ENCODE measurements at regions not wholly inside any gene's neighbourhood (a gene's known extent, or its start where the extent isn't known, plus 50 kb on each side); places are given as distances from the start of the nearest gene placed in this dataset.

DNA sequence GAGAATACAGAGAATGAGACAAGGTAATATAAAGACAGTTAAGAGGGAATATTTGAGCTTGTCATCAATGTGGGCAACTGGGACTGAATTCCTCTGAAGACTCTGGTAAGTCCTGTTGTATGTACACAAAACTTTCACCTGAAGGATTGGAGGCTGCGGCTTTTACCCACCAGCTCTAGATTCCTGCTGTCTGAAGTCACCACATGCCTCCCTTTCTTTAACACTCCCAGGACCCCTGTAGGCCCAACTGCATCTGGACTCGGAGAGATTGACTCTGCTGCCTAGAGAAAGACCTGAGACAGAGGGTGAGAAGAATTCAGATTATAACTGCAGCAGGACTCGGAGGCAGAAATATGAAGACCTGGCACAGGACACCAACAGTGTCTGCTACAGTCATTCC is 1048.0 kb downstream of the PDHA2 start:
- TF ChIP-seq, protein P1, sequence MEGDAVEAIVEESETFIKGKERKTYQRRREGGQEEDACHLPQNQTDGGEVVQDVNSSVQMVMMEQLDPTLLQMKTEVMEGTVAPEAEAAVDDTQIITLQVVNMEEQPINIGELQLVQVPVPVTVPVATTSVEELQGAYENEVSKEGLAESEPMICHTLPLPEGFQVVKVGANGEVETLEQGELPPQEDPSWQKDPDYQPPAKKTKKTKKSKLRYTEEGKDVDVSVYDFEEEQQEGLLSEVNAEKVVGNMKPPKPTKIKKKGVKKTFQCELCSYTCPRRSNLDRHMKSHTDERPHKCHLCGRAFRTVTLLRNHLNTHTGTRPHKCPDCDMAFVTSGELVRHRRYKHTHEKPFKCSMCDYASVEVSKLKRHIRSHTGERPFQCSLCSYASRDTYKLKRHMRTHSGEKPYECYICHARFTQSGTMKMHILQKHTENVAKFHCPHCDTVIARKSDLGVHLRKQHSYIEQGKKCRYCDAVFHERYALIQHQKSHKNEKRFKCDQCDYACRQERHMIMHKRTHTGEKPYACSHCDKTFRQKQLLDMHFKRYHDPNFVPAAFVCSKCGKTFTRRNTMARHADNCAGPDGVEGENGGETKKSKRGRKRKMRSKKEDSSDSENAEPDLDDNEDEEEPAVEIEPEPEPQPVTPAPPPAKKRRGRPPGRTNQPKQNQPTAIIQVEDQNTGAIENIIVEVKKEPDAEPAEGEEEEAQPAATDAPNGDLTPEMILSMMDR (IDR thresholded peaks at IDR 0.05), result no peak
- no peak for DNase-seq (ENCODE audit: low spot score)
- no peak overlapping the region for H3K27ac ChIP-seq

DNA sequence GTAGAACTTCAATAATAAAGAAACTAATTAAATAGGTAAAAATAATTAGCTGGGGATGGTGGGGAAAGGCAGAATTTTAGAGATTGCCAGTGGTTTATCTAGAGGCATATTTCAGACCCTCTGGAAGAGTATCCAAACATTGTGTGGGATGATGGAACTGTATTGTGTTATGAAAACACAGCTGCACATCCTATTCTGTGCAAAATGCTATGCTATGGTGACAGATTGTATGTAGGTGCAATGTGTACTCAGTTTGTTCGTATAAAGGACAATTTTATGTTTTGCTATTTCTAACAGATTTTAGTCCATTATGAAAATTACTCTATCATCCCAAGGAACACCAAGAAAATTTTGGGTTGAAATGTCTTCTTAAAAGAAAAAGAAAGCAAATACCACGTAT is 1054.7 kb downstream of the PDHA2 start:
- Histone ChIP-seq H3K27ac (no peak overlapping the region), H3K4me3 (no peak overlapping the region)
- no peak for DNase-seq (ENCODE audit: low spot score)
- TF ChIP-seq, protein P1 (IDR thresholded peaks at IDR 0.05), result no peak

More for the DNA sequence above, 1048.0 kb downstream of the PDHA2 start:
- H3K4me3 ChIP-seq, result no peak overlapping the region

DNA sequence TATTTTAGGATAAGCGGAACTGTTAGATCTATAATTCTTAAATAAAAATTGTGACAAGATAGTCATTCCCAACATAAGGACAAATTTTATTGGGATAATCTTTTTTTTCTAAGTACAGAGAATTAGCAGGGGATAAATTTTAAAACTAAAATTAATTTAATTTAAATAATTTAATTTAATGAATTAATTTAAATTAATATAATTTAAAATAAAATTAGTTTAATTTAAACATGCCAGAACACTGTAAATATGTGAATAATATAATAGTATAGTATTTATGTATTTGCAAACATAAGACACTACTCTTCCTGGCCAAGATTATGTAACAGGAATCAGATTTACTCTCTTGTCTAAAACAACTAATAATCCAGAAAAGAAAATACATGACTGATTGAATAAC is 1055.9 kb downstream of the PDHA2 start:
- TF ChIP-seq, protein P1 (IDR thresholded peaks at IDR 0.05), result no peak
- no peak overlapping the region for H3K4me3 ChIP-seq
- DNase-seq (ENCODE audit: low spot score), result no peak
- H3K27ac ChIP-seq, result no peak overlapping the region

DNA sequence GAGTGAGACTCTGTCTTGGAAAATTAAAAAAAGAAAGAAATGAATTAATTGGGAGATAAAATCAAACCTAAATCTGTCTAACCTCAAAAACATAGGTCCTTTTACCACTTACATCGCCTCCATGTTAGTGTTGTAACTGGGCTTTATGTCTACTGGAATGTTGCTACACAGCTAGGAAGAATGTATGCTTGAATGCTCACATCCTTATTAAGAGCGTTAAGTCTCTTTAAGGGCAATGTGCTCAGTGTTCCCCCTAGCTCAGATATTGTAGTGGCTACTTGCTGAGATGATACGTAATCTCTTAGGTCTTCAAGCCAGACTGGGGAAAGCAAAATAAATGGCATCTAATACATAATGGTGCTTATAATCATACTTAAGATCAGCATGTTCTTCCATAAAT is 1072.8 kb downstream of the PDHA2 start:
- Histone ChIP-seq H3K27ac (no peak overlapping the region), H3K4me3 (no peak overlapping the region)
- TF ChIP-seq, protein P1 (IDR thresholded peaks at IDR 0.05), result no peak
- no peak for DNase-seq (ENCODE audit: low spot score)

DNA sequence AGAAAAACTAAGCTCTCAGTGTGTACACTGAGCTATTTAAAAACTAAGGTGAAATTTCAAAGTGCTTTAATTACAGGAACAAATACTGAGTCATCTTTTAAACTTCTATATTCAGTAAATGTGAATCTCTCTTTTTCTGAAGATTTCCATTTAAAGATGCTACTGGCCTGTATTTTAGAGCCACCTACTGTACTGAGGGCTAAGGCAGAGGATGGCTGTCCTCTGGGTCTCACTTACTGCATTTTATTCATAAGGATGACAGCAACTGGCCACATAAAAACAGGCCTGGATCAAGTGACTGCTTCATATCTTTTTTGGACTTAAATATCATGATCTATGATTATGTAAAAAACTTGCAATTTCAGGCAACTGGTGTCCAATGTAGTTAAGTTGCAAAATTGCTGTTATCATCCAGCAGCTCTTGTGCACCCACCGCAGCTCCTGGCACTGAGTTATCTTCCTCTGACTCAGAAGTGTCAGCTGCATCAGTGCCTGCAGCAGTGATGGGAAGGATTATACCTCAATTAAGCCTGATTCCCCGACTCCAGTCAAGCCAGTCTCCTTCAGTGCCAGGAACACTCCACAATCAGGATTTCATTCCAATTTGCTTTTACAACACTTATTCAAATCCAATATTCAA is 1073.7 kb downstream of the PDHA2 start:
- TF ChIP-seq, protein P1 (IDR thresholded peaks at IDR 0.05), result no peak
- DNase-seq (ENCODE audit: low spot score), result no peak
- H3K4me3 ChIP-seq, result no peak overlapping the region
- H3K27ac ChIP-seq, result no peak overlapping the region

DNA sequence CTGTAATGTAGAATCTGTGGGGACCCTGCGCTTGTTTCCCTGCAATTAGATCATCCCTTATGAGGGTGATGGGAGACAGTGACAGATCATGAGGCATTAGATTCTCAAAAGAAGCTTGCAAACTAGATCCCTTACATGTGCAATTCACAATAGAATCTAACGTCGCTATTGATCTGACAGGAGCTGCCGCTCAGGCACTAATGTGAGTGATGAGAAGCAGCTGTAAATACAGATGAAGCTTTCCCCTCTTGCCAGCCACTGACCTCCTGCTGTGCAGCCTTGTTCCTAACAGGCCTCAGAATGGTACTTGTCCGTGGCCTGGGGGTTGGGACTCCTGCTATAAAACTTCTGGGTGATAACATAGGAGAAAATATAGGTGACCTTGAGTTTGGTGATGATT is 1076.8 kb downstream of the PDHA2 start:
- no peak overlapping the region for H3K27ac ChIP-seq
- TF ChIP-seq, protein P1 (IDR thresholded peaks at IDR 0.05), result no peak
- no peak for DNase-seq (ENCODE audit: low spot score)
- no peak overlapping the region for H3K4me3 ChIP-seq

DNA sequence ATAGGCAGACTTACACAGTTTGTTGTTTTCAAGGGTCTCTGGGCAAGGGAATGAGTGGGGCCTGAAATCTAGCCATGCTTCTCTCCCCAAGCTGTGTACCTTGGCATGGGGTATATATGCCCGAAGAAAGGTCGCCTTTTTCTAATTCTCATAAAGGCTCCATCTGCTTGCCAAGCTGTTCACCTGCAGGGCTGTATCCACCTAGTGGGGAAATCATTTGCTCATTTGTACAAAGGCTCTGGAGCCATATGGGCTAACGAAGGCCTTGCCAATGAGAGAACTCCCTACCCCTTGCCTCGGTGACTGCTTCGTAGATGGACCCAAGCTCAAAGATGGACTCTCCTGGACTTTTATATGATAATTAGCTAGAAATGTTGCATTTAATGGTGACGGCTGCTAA is 1097.0 kb downstream of the PDHA2 start:
- no peak overlapping the region for H3K27ac ChIP-seq
- TF ChIP-seq, protein P1 (IDR thresholded peaks at IDR 0.05), result no peak
- DNase-seq (ENCODE audit: low spot score), result no peak

More for the DNA sequence above, 1097.0 kb downstream of the PDHA2 start:
- H3K4me3 ChIP-seq, result no peak overlapping the region

All from coronary artery (tissue), 2 donors.